ENCODE measurements at regions not wholly inside any gene's neighbourhood (a gene's known extent, or its start where the extent isn't known, plus 50 kb on each side); places are given as distances from the start of the nearest gene placed in this dataset.

- Histone ChIP-seq H3K79me2 (ENCODE audit: control insufficient read depth, insufficient read depth, low read length) (no peaks in the 10 kb centered on the region), H3K9me3 (replicated peaks; ENCODE audit: control insufficient read depth, insufficient read depth, low read length) (no peaks in the 10 kb centered on the region), H3K27ac (ENCODE audit: insufficient read depth, low read depth, low read length) (no peak overlapping the region), H3K9ac (replicated peaks; ENCODE audit: extremely low read depth, insufficient read depth, low read length) (no peak overlapping the region), H3K9me1 (replicated peaks; ENCODE audit: control insufficient read depth, extremely low read depth, insufficient read depth, low read length) (no peaks in the 10 kb centered on the region), H4K20me1 (replicated peaks; ENCODE audit: control insufficient read depth, extremely low read depth, insufficient read depth, low read length) (no peaks in the 10 kb centered on the region), H3K36me3 (ENCODE audit: control insufficient read depth in 2 of 2, extremely low read depth in 1 of 2, insufficient read depth in 2 of 2, low read length in 2 of 2) (no peaks in the 10 kb centered on the region), H3K4me1 (ENCODE audit: control insufficient read depth, extremely low read depth, insufficient read depth, low read length) (no peaks in the 10 kb centered on the region), H2AFZ (ENCODE audit: low read depth, low read length) (no peak overlapping the region), H3K4me3 (replicated peaks in 1 of 3; ENCODE audit: insufficient read depth in 1 of 3, low read depth in 1 of 3, low read length in 3 of 3) (no peak overlapping the region), H3K27me3 (ENCODE audit: control insufficient read depth in 2 of 2, insufficient read depth in 2 of 2, low read length in 2 of 2) (no peaks in the 10 kb centered on the region), H3K4me2 (ENCODE audit: insufficient read depth, low read length) (no peak overlapping the region)
- intact Hi-C loops (cut with micrococcal nuclease), result loop anchor here (5.0 kb wide), 1 partner anchor 211 kb away; no protein-coding TSS in a partner anchor
- DNase-seq (ENCODE audit: low read depth, low spot score) (no peak), FAIRE-seq (no peak)
- dilution Hi-C loops (cut with MboI; ENCODE audit: extremely low pct_ligation_motif_present, low sequenced_read_pairs), result no loop called here
- ChIA-PET CTCF (interaction anchor here (0.7 kb wide), 1 partner anchor 210 kb away, joined by 3 read pairs; no protein-coding TSS in a partner anchor), POLR2A (no interaction called here)
- BruUV-seq (replicated peaks), result no TSS peak
- no peak for TF ChIP-seq EZH2 (IDR thresholded peaks at IDR 0.05; ENCODE audit: borderline replicate concordance, low read depth, low read length, severe bottlenecking)
- TF ChIP-seq CTCF (IDR thresholded peaks at IDR 0.05; ENCODE audit: extremely low read depth in 1 of 2, insufficient read depth in 1 of 2, low read depth in 1 of 2, low read length in 2 of 2), result no peak
- no peak for TF ChIP-seq MAX (IDR thresholded peaks at IDR 0.05; ENCODE audit: insufficient read depth, insufficient read length)
- no peak for TF ChIP-seq JUN (IDR thresholded peaks at IDR 0.05; ENCODE audit: borderline replicate concordance, insufficient read depth, insufficient read length, low read depth)
- no peak for TF ChIP-seq POLR2AphosphoS5 (IDR thresholded peaks at IDR 0.05; ENCODE audit: insufficient read depth, low read depth, low read length)
- TF ChIP-seq FOS (IDR thresholded peaks at IDR 0.05; ENCODE audit: borderline replicate concordance, insufficient read depth, low read length), result no peak
- TF ChIP-seq POLR2A (IDR thresholded peaks at IDR 0.05; ENCODE audit: low read depth, low read length), result no peak
- TF ChIP-seq MYC (IDR thresholded peaks at IDR 0.05; ENCODE audit: low read depth, low read length), result no peak
- TF ChIP-seq GATA2 (IDR thresholded peaks at IDR 0.05; ENCODE audit: insufficient read depth, insufficient read length, low read depth, low read length), result no peak
Measured at GRCh38 chr5:102153003-102153759, 142.9 kb downstream of the SLCO4C1 start.
